Body of pancreas (tissue), 4 donors: ENCODE measurements at regions not wholly inside any gene's neighbourhood (a gene's known extent, or its start where the extent isn't known, plus 50 kb on each side); places are given as distances from the start of the nearest gene placed in this dataset.

Experiments
- POLR2A ChIP-seq, 3 donors: fragments of 450-650 bp; IDR thresholded peaks; one replicate each; pipeline ENCODE4 v1.6.1; 2016; ENCODE audit warnings: antibody characterized with exemption in 3 of 3, mild to moderate bottlenecking in 2 of 3
- TF ChIP-seq, protein P1 (sequence below), 7 experiments: fragments of 450-650 bp in 4 of 7; fragments of 200-600 bp in 3 of 7; sonication (generic) in 3 of 7; IDR thresholded peaks; one replicate each; pipeline ENCODE4 v1.5.1; 2016 to 2019; ENCODE audit warnings: antibody characterized with exemption in 7 of 7

DNA sequence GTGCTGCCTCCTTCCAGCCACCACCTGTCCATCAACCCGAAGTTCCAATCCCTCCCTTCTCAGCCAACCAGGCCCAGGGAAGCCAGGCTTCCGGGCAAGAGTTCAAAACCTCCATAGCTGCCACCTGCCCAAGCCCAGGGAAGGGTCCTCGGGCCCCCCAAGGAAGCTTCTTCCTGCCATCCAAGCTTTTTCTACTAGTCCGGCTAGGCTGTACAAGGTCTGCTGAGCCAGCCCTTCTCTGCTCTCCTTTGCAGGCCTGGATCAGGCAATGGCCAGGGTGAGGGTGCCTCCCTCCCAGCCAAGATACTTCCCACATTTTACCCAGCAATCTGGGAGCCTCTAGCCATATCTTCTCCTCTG is 96.2 kb downstream of the PJA1 start:
- TF ChIP-seq, protein P1, sequence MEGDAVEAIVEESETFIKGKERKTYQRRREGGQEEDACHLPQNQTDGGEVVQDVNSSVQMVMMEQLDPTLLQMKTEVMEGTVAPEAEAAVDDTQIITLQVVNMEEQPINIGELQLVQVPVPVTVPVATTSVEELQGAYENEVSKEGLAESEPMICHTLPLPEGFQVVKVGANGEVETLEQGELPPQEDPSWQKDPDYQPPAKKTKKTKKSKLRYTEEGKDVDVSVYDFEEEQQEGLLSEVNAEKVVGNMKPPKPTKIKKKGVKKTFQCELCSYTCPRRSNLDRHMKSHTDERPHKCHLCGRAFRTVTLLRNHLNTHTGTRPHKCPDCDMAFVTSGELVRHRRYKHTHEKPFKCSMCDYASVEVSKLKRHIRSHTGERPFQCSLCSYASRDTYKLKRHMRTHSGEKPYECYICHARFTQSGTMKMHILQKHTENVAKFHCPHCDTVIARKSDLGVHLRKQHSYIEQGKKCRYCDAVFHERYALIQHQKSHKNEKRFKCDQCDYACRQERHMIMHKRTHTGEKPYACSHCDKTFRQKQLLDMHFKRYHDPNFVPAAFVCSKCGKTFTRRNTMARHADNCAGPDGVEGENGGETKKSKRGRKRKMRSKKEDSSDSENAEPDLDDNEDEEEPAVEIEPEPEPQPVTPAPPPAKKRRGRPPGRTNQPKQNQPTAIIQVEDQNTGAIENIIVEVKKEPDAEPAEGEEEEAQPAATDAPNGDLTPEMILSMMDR (IDR thresholded peaks at IDR 0.05), result no peak
- no peak for TF ChIP-seq POLR2A (IDR thresholded peaks at IDR 0.05)
